ENCODE measurements at regions not wholly inside any gene's neighbourhood (a gene's known extent, or its start where the extent isn't known, plus 50 kb on each side); places are given as distances from the start of the nearest gene placed in this dataset.

DNA sequence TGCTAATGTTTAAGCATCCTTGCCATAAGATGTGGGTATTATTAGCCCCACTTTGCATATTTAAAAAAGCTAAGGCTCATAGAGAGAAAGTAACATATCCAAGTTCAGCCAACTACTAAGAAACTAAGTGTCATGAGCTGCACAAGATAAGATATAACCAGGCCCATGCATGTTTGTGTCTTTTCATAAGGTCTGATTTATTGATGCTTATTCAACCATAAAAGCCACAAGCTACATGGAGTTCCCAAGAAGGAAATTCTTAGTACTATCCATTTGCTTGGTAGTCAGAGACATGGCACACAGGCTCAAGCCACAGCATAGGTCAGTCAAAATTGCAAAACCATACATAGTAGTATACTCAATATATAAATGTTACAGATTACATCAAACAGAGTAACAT is 488.5 kb downstream of the SOX6 start:
- POLR2A ChIA-PET: no interaction called here
- no peak for ATAC-seq

More for the DNA sequence above, 488.5 kb downstream of the SOX6 start:
- no peak for FAIRE-seq
- Histone ChIP-seq H3K9me3 (replicated peaks; ENCODE audit: control insufficient read depth, insufficient read depth, low read depth, low read length) (no peaks in the 10 kb centered on the region), H3K27ac (ENCODE audit: extremely low read depth, low read depth, low read length) (no peak overlapping the region), H3K4me3 (no peak overlapping the region), H3K27me3 (ENCODE audit: control insufficient read depth in 2 of 2, insufficient read depth in 2 of 2, low read length in 2 of 2) (peaks cover 2 to 10% of the 10 kb centered on the region in 2 experiments; a peak in 4 of 5 replicates), H3K4me1 (replicated peaks in 1 of 2; ENCODE audit: control insufficient read depth in 2 of 2, insufficient read depth in 2 of 2, low read length in 2 of 2) (no peaks in the 10 kb centered on the region), H3K9me1 (ENCODE audit: control insufficient read depth, insufficient read depth, low read length) (no peaks in the 10 kb centered on the region), H3K79me2 (ENCODE audit: control insufficient read depth, insufficient read depth, low read length) (no peaks in the 10 kb centered on the region), H3K36me3 (ENCODE audit: control insufficient read depth, insufficient read depth, low read length) (no peaks in the 10 kb centered on the region), H2AFZ (ENCODE audit: low read depth, low read length) (no peak overlapping the region), H3K4me2 (ENCODE audit: insufficient read depth, low read length) (no peak overlapping the region), H3K9ac (ENCODE audit: insufficient read depth in 1 of 2, low read depth in 2 of 2, low read length in 2 of 2) (no peak overlapping the region), H4K20me1 (replicated peaks; ENCODE audit: control insufficient read depth, insufficient read depth, low read length) (no peaks in the 10 kb centered on the region)
- no peak for DNase-seq (ENCODE audit: extremely low read depth in 1 of 4, low spot score in 3 of 4)
- no TSS peak for BruUV-seq (replicated peaks)
- TF ChIP-seq, protein P1, sequence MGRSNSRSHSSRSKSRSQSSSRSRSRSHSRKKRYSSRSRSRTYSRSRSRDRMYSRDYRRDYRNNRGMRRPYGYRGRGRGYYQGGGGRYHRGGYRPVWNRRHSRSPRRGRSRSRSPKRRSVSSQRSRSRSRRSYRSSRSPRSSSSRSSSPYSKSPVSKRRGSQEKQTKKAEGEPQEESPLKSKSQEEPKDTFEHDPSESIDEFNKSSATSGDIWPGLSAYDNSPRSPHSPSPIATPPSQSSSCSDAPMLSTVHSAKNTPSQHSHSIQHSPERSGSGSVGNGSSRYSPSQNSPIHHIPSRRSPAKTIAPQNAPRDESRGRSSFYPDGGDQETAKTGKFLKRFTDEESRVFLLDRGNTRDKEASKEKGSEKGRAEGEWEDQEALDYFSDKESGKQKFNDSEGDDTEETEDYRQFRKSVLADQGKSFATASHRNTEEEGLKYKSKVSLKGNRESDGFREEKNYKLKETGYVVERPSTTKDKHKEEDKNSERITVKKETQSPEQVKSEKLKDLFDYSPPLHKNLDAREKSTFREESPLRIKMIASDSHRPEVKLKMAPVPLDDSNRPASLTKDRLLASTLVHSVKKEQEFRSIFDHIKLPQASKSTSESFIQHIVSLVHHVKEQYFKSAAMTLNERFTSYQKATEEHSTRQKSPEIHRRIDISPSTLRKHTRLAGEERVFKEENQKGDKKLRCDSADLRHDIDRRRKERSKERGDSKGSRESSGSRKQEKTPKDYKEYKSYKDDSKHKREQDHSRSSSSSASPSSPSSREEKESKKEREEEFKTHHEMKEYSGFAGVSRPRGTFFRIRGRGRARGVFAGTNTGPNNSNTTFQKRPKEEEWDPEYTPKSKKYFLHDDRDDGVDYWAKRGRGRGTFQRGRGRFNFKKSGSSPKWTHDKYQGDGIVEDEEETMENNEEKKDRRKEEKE (IDR thresholded peaks at IDR 0.05; ENCODE audit: borderline replicate concordance in 1 of 2, control insufficient read depth in 1 of 2, low read depth in 2 of 2, low read length in 1 of 2): no peak
- TF ChIP-seq, protein P2, sequence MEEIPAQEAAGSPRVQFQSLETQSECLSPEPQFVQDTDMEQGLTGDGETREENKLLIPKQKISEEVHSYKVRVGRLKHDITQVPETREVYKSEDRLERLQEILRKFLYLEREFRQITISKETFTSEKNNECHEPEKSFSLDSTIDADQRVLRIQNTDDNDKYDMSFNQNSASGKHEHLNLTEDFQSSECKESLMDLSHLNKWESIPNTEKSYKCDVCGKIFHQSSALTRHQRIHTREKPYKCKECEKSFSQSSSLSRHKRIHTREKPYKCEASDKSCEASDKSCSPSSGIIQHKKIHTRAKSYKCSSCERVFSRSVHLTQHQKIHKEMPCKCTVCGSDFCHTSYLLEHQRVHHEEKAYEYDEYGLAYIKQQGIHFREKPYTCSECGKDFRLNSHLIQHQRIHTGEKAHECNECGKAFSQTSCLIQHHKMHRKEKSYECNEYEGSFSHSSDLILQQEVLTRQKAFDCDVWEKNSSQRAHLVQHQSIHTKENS (CRISPR knock-in tag; IDR thresholded peaks at IDR 0.05): no peak
- TF ChIP-seq, protein P3, sequence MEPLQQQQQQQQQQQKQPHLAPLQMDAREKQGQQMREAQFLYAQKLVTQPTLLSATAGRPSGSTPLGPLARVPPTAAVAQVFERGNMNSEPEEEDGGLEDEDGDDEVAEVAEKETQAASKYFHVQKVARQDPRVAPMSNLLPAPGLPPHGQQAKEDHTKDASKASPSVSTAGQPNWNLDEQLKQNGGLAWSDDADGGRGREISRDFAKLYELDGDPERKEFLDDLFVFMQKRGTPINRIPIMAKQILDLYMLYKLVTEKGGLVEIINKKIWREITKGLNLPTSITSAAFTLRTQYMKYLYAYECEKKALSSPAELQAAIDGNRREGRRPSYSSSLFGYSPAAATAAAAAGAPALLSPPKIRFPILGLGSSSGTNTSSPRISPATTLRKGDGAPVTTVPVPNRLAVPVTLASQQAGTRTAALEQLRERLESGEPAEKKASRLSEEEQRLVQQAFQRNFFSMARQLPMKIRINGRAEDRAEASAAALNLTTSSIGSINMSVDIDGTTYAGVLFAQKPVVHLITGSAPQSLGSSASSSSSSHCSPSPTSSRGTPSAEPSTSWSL (CRISPR knock-in tag; IDR thresholded peaks at IDR 0.05; ENCODE audit: borderline replicate concordance): no peak
- TF ChIP-seq BDP1 (IDR thresholded peaks at IDR 0.05; ENCODE audit: insufficient read depth, insufficient read length) (no peak), TSC22D4 (tag; IDR thresholded peaks at IDR 0.05) (no peak), GATAD2A (IDR thresholded peaks at IDR 0.05) (no peak), ZC3H8 (IDR thresholded peaks at IDR 0.05) (no peak), ZBED1 (IDR thresholded peaks at IDR 0.05) (no peak), ZNF780A (CRISPR knock-in tag; IDR thresholded peaks at IDR 0.05) (no peak), ZNF239 (CRISPR knock-in tag; IDR thresholded peaks at IDR 0.05) (no peak), MTA2 (IDR thresholded peaks at IDR 0.05; ENCODE audit: low read depth) (no peak)
- in situ Hi-C loops (cut with MboI): no loop called here
- intact Hi-C loops (cut with micrococcal nuclease): no loop called here
- CTCF ChIA-PET (ENCODE audit: low intra/inter-chr PET ratio): no interaction called here
